Right lobe of liver (tissue), 6 donors: ENCODE measurements at regions not wholly inside any gene's neighbourhood (a gene's known extent, or its start where the extent isn't known, plus 50 kb on each side); places are given as distances from the start of the nearest gene placed in this dataset.
A peak's percentile ranks its signal among the peaks of the same experiment; 100 is the strongest.
"Not testable (repeated sequence)": the region's sequence is repeated elsewhere in the genome, so short reads cannot be mapped to it uniquely, and the experiment has no call there.

Experiments
- ATAC-seq, 4 donors: fragments of 200-7000 bp; cut with Tn5 transposase; one replicate each; pipeline ENCODE4 v1.9.1; 2020; ENCODE audit warnings: mild to moderate bottlenecking in 4 of 4, moderate library complexity in 4 of 4
- DNase-seq, 3 donors: peaks; one replicate each; pipeline ENCODE4 v3.0.0-alpha.2; 2020
- H3K27ac ChIP-seq, 3 donors: fragments of 200-600 bp; one replicate each; pipeline ENCODE4 v1.8.0; 2022
- H3K27me3 ChIP-seq, 2 donors: fragments of 200-600 bp; one replicate each; pipeline ENCODE4 v1.8.0; 2022
- H3K36me3 ChIP-seq, 4 donors: fragments of 200-600 bp; sonication (generic) in 1 of 4; one replicate each; pipeline versions ENCODE4 v1.5.1 to v1.8.0; 2017 to 2022; ENCODE audit warnings: control low read depth in 1 of 4
- H3K4me1 ChIP-seq, 4 donors: fragments of 200-600 bp; sonication (generic) in 1 of 4; one replicate each; pipeline versions ENCODE4 v1.5.1 to v1.8.0; 2017 to 2022; ENCODE audit warnings: control low read depth in 1 of 4
- H3K4me3 ChIP-seq, 3 donors: fragments of 200-600 bp; one replicate each; pipeline ENCODE4 v1.8.0; 2022
- H3K9me3 ChIP-seq, 4 donors: fragments of 200-600 bp; sonication (generic) in 1 of 4; one replicate each; pipeline versions ENCODE4 v1.5.1 to v1.8.0; 2017 to 2022; ENCODE audit warnings: control low read depth in 1 of 4
- CTCF ChIP-seq, 4 donors: fragments of 200-600 bp in 3 of 4; fragments of 450-650 bp in 1 of 4; IDR thresholded peaks; one replicate each; pipeline versions ENCODE4 v1.5.1 to v1.8.0; 2016 to 2022; ENCODE audit warnings: antibody characterized with exemption in 4 of 4, mild to moderate bottlenecking in 2 of 4
- POLR2A ChIP-seq: fragments of 450-650 bp; IDR thresholded peaks from one replicate; pipeline ENCODE4 v1.6.1; 2017; ENCODE audit warnings: antibody characterized with exemption, mild to moderate bottlenecking
- WGBS: methylation state at CpG from one replicate; pipeline ENCODE4 v1.1.6; 2018; ENCODE audit warnings: low coverage, low lambda C conversion rate; ENCODE audit not compliant: insufficient coverage; ENCODE audit errors: missing lambda C conversion rate; 5-methylcytosine and 5-hydroxymethylcytosine counted together
- intact Hi-C, 2 donors: fragments of 100-400 bp; cut with DNase I; formaldehyde crosslinking; loops; one replicate each; pipeline versions ENCODE4 v1.11.2 to v1.14.1; 2022
- donor health status: DM: no; HTN: yes; CAD: no.
- donor health status: DM: no; HTN: no; CAD: no.
- donor health status: DM: no; HTN: no; CAD: no.
- donor health status: DM: no; HTN: yes; CAD: no.
- donor health status: DM: no; HTN: yes; CAD: no.

DNA sequence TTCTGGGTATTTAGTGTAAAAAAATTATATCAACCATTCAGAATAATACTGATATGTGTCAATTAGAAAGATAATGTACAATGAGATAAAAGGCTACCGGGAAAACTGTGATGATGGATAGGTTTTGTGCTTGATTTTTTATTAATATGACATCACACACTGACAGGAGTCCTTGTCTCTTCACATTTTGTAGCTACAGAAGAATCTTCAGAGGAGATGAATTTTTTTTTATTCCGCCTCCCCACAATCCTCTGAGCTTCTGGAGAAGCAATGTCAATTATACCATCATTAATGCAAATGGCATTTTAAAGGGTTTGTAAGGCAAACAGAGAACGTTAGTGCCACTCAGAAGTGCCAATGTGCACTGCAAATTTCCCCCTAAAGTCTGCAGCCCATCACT is 131.7 kb upstream of the CCNG1 start:
- ATAC-seq (no peak), DNase-seq (no peak)
- intact Hi-C loops: no loop called here
- no peak for TF ChIP-seq POLR2A
- Histone ChIP-seq H3K4me3 (no peak overlapping the region), H3K9me3 (no peaks in the 10 kb centered on the region), H3K27me3 (no peaks in the 10 kb centered on the region), H3K4me1 (no peaks in the 10 kb centered on the region), H3K27ac (no peak overlapping the region), H3K36me3 (no peaks in the 10 kb centered on the region)
- WGBS: 63% methylated on average over 3 of the region's 3 CpGs

DNA sequence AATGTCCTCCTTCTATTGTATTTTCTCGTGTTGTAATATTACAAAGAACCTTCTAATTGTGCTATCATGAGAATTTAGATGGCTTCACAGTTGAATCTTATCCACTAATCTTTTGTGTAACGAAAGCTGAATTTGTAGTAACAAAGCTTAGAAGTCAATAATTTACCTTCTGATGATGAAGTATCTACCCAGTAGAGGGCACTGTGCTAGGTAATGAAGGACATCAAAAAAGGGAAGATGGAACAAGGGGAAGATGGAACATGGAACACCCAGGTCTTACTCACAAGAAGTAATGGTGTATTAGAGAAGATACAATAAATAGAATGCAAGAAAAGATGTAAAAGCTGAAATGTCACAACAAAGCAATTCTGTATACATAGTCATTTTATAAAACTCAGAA is 131.0 kb upstream of the CCNG1 start:
- intact Hi-C loops: no loop called here
- ATAC-seq: peak; percentile 47 to 67 (median 55)
- no peak for TF ChIP-seq POLR2A
- peak; percentile 30 to 50 (median 34) for TF ChIP-seq CTCF (IDR thresholded peaks at IDR 0.05)
- no peaks in the 10 kb centered on the region for H3K4me1 ChIP-seq
- H3K27me3 ChIP-seq: no peaks in the 10 kb centered on the region
- no peak overlapping the region for H3K4me3 ChIP-seq
- 18% methylated on average over 2 of the region's 2 CpGs for WGBS
- no peaks in the 10 kb centered on the region for H3K9me3 ChIP-seq
- no peak for DNase-seq
- no peak overlapping the region for H3K27ac ChIP-seq
- H3K36me3 ChIP-seq: no peaks in the 10 kb centered on the region

DNA sequence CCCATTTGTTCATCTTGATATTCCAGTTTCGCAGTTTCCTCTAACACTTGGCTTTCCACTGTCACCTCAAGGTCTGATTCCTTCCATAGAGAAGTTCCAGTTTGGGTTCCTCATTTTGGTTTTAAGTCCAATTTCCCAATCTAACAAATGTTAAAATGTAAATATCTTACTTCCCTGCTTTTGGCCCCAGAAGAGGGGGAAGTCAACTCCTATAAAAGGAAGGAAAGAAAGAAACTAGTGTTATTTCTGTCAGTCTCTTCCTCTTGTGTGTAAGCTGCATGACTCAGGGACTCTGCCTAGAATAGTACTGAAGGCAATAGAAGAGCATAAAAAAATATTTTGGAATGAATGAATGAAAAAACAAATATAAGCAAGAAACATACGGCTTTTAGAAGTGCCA is 127.5 kb upstream of the CCNG1 start:
- intact Hi-C loops: no loop called here
- Histone ChIP-seq H3K9me3 (no peaks in the 10 kb centered on the region), H3K36me3 (no peaks in the 10 kb centered on the region), H3K27ac (no peak overlapping the region), H3K27me3 (no peaks in the 10 kb centered on the region), H3K4me3 (no peak overlapping the region), H3K4me1 (no peaks in the 10 kb centered on the region)
- no peak for TF ChIP-seq CTCF (IDR thresholded peaks at IDR 0.05)
- TF ChIP-seq POLR2A: no peak
- ATAC-seq: peak in 3 of 4 donors; percentile 25 to 61 (median 42)
- no peak for DNase-seq
- 48% methylated on average over 2 of the region's 2 CpGs for WGBS

GRCh38 chr5:163310997-163311396 is 126.4 kb upstream of the CCNG1 start:
- Histone ChIP-seq H3K36me3 (no peaks in the 10 kb centered on the region), H3K27ac (no peak overlapping the region), H3K9me3 (no peaks in the 10 kb centered on the region), H3K27me3 (no peaks in the 10 kb centered on the region), H3K4me1 (no peaks in the 10 kb centered on the region), H3K4me3 (no peak overlapping the region)
- TF ChIP-seq POLR2A (no peak), CTCF (IDR thresholded peaks at IDR 0.05) (no peak)
- WGBS: 36% methylated on average over 1 of the region's 1 CpG
- ATAC-seq: no peak
- no peak for DNase-seq
- intact Hi-C loops: no loop called here

DNA sequence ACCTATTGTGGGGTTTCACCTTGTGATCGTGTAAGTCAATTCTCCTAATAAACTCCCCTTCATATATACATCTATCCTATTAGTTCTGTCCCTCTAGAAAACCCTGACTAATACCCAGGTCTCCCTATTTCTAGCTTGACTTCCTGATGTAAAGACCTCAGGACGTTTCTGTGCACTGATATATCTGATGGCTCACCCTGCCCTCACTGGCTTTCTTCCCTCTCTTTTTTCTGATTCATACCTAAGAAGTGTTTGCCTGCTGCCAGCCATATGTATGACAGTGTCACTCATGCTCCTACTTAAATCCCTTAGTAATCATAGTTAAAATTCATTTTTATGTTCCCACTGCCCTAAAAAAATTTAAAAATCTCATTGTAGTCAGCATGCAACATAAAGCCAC is 124.8 kb upstream of the CCNG1 start:
- no peak overlapping the region for H3K4me3 ChIP-seq
- no peak overlapping the region for H3K27ac ChIP-seq
- WGBS: 68% methylated on average over 2 of the region's 2 CpGs
- no peaks in the 10 kb centered on the region for H3K27me3 ChIP-seq
- intact Hi-C loops: no loop called here
- H3K9me3 ChIP-seq: no peaks in the 10 kb centered on the region
- no peak for ATAC-seq
- TF ChIP-seq CTCF (IDR thresholded peaks at IDR 0.05): no peak
- TF ChIP-seq POLR2A: no peak
- DNase-seq: no peak
- no peaks in the 10 kb centered on the region for H3K36me3 ChIP-seq
- H3K4me1 ChIP-seq: no peaks in the 10 kb centered on the region

DNA sequence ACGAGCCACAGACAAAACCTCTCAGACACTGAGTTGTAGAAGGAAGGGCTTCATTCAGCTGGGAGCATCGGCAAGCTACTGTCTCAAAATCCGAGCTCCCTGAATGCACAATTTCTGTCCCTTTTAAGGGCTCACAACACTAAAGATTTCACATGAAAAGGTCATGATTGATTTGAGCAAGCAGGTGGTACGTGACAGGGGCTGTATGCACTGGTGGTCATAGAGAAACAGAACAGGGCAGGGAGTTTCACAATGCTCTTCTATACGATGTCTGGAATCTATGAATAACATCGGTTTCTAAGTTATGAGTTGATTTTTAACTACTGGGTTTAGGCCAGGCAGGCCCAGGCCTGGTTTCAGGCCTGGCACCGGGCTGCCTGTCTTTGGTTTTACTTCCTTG is 124.3 kb upstream of the CCNG1 start:
- DNase-seq, H3K27me3 ChIP-seq, H3K27ac ChIP-seq, intact Hi-C loops, H3K36me3 ChIP-seq, ATAC-seq, H3K4me3 ChIP-seq, H3K9me3 ChIP-seq, H3K4me1 ChIP-seq: not testable (repeated sequence)
- 55% methylated on average over 6 of the region's 7 CpGs for WGBS

DNA sequence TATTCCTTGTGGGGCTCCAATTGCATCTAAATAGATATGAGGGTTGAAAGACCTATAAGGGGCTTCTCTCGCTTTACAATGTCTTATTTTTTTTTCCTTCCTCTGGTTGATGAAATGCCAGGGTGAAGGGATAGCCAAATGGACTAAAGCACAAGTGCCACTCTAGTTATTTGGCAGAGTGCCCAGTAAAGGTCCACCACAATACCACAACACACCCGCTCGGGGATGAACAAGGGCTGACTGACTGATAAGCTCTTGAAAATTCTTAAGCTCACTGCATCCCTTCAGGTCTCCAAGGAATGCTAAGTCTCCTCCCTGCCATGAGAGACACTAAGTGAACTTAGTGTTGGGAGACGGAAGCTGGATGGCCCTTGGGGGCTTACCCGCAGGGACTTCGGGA is 121.0 kb upstream of the CCNG1 start:
- H3K27me3 ChIP-seq, H3K9me3 ChIP-seq, DNase-seq, intact Hi-C loops, H3K27ac ChIP-seq, H3K36me3 ChIP-seq, H3K4me3 ChIP-seq, ATAC-seq, H3K4me1 ChIP-seq: not testable (repeated sequence)
- 75% methylated on average over 3 of the region's 6 CpGs for WGBS
